Left ventricle myocardium inferior (tissue), 1 donor: ENCODE measurements at regions not wholly inside any gene's neighbourhood (a gene's known extent, or its start where the extent isn't known, plus 50 kb on each side); places are given as distances from the start of the nearest gene placed in this dataset.

Source experiments
- DNase-seq: peaks from one replicate; pipeline ENCODE4 v3.0.0-alpha.2; 2020
- H3K27ac ChIP-seq: fragments of 200-600 bp; replicated peaks from 2 replicates; pipeline ENCODE4 v1.8.0; 2021
- H3K27me3 ChIP-seq: fragments of 200-600 bp; 2 replicates; pipeline ENCODE4 v1.8.0; 2021; ENCODE audit warnings: low read depth
- H3K36me3 ChIP-seq: fragments of 200-600 bp; 2 replicates; pipeline ENCODE4 v1.8.0; 2021
- H3K4me1 ChIP-seq: fragments of 200-600 bp; 2 replicates; pipeline ENCODE4 v1.8.0; 2021
- H3K4me3 ChIP-seq: fragments of 200-600 bp; 2 replicates; pipeline ENCODE4 v1.8.0; 2021; ENCODE audit warnings: mild to moderate bottlenecking, moderate library complexity
- H3K9me3 ChIP-seq: fragments of 200-600 bp; replicated peaks from 2 replicates; pipeline ENCODE4 v1.8.0; 2021
- intact Hi-C: fragments of 100-400 bp; cut with micrococcal nuclease; formaldehyde crosslinking; loops from one replicate; pipeline ENCODE4 v1.11.0; 2022
- TF ChIP-seq, protein P1 (sequence below): fragments of 200-600 bp; IDR thresholded peaks from 2 replicates; pipeline ENCODE4 v1.8.0; 2021; ENCODE audit warnings: antibody characterized with exemption, mild to moderate bottlenecking, borderline replicate concordance
- donor health status: DM: no; HTN: yes; CAD: no; lungs with severe emphysema.

- H3K27me3 ChIP-seq, result peaks cover 38% of the 10 kb centered on the region
- no peak for DNase-seq
- intact Hi-C loops, result no loop called here
- H3K36me3 ChIP-seq, result no peaks in the 10 kb centered on the region
- no peaks in the 10 kb centered on the region for H3K9me3 ChIP-seq
- no peaks in the 10 kb centered on the region for H3K4me1 ChIP-seq
- no peak overlapping the region for H3K27ac ChIP-seq
- TF ChIP-seq, protein P1, sequence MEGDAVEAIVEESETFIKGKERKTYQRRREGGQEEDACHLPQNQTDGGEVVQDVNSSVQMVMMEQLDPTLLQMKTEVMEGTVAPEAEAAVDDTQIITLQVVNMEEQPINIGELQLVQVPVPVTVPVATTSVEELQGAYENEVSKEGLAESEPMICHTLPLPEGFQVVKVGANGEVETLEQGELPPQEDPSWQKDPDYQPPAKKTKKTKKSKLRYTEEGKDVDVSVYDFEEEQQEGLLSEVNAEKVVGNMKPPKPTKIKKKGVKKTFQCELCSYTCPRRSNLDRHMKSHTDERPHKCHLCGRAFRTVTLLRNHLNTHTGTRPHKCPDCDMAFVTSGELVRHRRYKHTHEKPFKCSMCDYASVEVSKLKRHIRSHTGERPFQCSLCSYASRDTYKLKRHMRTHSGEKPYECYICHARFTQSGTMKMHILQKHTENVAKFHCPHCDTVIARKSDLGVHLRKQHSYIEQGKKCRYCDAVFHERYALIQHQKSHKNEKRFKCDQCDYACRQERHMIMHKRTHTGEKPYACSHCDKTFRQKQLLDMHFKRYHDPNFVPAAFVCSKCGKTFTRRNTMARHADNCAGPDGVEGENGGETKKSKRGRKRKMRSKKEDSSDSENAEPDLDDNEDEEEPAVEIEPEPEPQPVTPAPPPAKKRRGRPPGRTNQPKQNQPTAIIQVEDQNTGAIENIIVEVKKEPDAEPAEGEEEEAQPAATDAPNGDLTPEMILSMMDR, result peak; percentile 90
- no peak overlapping the region for H3K4me3 ChIP-seq
Measured at GRCh38 chr18:59837586-59837985, 62.2 kb upstream of the PMAIP1 start.

DNA sequence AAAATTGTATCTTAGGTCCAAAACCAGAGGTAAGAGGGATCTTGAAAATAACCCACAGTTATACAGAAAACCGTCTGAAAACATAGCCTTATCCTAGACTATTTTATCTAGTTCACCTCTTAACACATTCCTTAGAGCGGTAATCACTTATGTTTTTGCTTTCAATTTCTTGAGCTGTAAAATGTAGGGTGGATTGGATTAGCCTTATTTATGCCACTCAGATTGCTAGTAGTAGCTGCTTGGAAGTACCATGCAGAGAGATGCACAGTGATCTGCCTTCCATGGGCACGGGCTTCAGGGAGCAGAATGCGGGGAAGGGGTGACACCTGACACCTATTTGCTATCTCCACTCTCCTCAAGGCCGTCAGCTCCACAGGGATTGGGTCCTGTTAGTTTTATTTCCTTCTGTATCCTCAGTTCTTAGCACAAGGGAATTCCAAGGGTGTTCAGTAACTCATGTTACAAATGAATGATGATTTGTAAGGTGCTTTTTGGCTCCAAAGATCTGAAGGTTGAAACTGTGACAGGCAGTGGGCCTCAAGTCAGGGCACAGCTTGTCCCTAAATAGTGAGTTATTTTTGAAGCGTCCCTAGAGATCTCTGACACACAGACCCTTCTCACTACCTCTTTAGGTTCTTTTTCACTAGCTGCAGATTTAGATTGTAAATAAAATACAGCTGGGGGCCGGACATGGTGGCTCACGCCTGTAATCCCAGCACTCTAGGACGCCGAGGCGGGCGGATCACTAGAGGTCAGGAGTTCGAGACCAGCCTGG lies 64.0 kb upstream of the PMAIP1 start:
- Histone ChIP-seq H3K36me3 (no peaks in the 10 kb centered on the region), H3K4me3 (no peak overlapping the region), H3K27ac (no peak overlapping the region), H3K9me3 (no peaks in the 10 kb centered on the region), H3K27me3 (peaks cover 35% of the 10 kb centered on the region), H3K4me1 (no peaks in the 10 kb centered on the region)
- intact Hi-C loops, result no loop called here
- no peak for DNase-seq
- TF ChIP-seq, protein P1, result no peak

DNA sequence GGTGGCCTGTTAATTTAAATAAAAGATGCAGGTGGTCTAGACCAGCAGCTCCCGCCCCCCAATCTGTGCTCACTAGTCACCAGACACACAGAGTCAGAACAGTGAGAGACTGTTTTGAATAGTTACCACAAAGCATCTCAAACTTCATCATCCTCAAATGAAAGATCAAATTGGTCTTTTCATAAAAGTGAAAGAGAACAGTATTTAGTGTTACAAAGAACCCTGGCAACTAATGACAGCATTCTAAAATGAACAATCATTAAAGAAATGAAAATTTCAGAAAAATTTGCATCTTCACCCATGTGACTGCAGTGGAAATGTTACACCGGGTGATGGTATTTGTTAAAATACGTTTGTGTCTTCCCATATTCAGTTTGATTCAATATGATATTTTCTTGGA lies 65.5 kb upstream of the PMAIP1 start:
- Histone ChIP-seq H3K4me3 (no peak overlapping the region), H3K9me3 (no peaks in the 10 kb centered on the region), H3K27ac (no peak overlapping the region), H3K27me3 (peaks cover 38% of the 10 kb centered on the region), H3K36me3 (no peaks in the 10 kb centered on the region), H3K4me1 (no peaks in the 10 kb centered on the region)
- TF ChIP-seq, protein P1, result no peak
- no peak for DNase-seq
- intact Hi-C loops, result no loop called here

GRCh38 chr18:59833785-59834184 lies 66.0 kb upstream of the PMAIP1 start:
- intact Hi-C loops, result no loop called here
- H3K4me3 ChIP-seq, result no peak overlapping the region
- DNase-seq, result no peak

DNA sequence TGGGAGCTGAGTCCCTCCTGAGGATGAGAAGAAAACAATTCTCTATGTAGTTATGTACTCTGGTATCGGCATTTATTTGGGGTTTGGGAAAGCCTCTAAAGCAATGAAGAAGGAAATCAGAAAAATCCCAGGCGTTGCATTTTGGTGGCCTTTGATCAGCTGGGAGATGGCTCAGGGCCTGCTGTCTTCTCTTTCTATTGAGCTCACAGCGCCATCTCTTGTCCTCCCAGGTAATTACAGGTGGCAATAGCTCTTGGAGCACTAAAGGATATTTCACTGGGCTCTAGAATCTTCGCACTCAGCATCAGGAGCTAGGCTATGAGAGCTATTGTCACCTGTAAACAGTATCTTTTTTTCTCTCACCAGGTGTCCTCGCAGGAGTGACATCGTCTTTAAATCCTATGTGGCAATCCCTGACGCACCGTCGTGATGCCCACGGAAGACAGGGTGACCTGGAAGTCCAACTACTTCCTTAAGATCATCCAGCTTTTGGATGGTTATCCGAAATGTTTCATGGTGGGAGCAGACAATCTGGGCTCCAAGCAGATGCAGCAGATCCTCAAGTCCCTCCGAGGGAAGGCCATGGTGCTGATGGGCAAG lies 76.1 kb upstream of the PMAIP1 start:
- H3K36me3 ChIP-seq, result no peaks in the 10 kb centered on the region
- DNase-seq, result peak; percentile 20
- H3K9me3 ChIP-seq, result no peaks in the 10 kb centered on the region
- H3K27me3 ChIP-seq, result peaks cover 24% of the 10 kb centered on the region
- H3K4me1 ChIP-seq, result no peaks in the 10 kb centered on the region
- H3K27ac ChIP-seq, result no peak overlapping the region
- H3K4me3 ChIP-seq, result no peak overlapping the region
- intact Hi-C loops, result loop anchor here (2.0 to 5.0 kb wide), 2 partner anchors 191 to 365 kb away; no protein-coding TSS in a partner anchor
- TF ChIP-seq, protein P1, result peak; percentile 84

More at GRCh38 chr18:59833785-59834184, 66.0 kb upstream of the PMAIP1 start:
- peaks cover 40% of the 10 kb centered on the region for H3K27me3 ChIP-seq
- H3K36me3 ChIP-seq, result no peaks in the 10 kb centered on the region
- H3K27ac ChIP-seq, result no peak overlapping the region
- H3K4me1 ChIP-seq, result no peaks in the 10 kb centered on the region
- H3K9me3 ChIP-seq, result no peaks in the 10 kb centered on the region
- TF ChIP-seq, protein P1, result no peak
